HEK293T (cell line): ENCODE measurements at regions not wholly inside any gene's neighbourhood (a gene's known extent, or its start where the extent isn't known, plus 50 kb on each side); places are given as distances from the start of the nearest gene placed in this dataset.

ENCODE experiments used
- CTCF ChIA-PET: fragments of 350-600 bp; formaldehyde crosslinking; extraction: SDS; loops from one replicate; lab custom pipeline; 2021; ENCODE audit warnings: antibody characterized with exemption, inconsistent platforms; lab: Yijun Ruan, JAX
- POLR2A ChIA-PET: fragments of 350-600 bp; formaldehyde crosslinking; extraction: SDS; loops from one replicate; lab custom pipeline; 2020; ENCODE audit warnings: antibody characterized with exemption, inconsistent platforms; lab: Yijun Ruan, JAX
- DNase-seq: peaks from one replicate; pipeline ENCODE4 v3.0.0; 2012; ENCODE audit warnings: mixed read lengths; ENCODE audit errors: extremely low spot score
- ARNT ChIP-seq: fragments of 450-650 bp; IDR thresholded peaks from 2 replicates; pipeline ENCODE4 v1.6.1; 2017; ENCODE audit warnings: mild to moderate bottlenecking
- BHLHE40 ChIP-seq: fragments of 450-650 bp; IDR thresholded peaks from 2 replicates; pipeline ENCODE4 v1.6.1; 2016; ENCODE audit warnings: mild to moderate bottlenecking, moderate library complexity, borderline replicate concordance
- CTBP1 ChIP-seq: fragments of 450-650 bp; IDR thresholded peaks from 2 replicates; pipeline ENCODE4 v1.6.1; 2016; ENCODE audit warnings: borderline replicate concordance
- ELF4 ChIP-seq: fragments of 450-650 bp; IDR thresholded peaks from 2 replicates; pipeline ENCODE4 v1.6.1; 2017; ENCODE audit warnings: antibody characterized with exemption
- FOXA1 ChIP-seq: fragments of 450-650 bp; IDR thresholded peaks from 2 replicates; pipeline ENCODE4 v1.6.1; 2016; ENCODE audit warnings: mild to moderate bottlenecking
- FOXK2 ChIP-seq: fragments of 450-650 bp; IDR thresholded peaks from 2 replicates; pipeline ENCODE4 v1.6.1; 2016; ENCODE audit warnings: mild to moderate bottlenecking
- FOXM1 ChIP-seq: fragments of 450-650 bp; IDR thresholded peaks from 2 replicates; pipeline ENCODE4 v1.6.1; 2017; ENCODE audit warnings: mild to moderate bottlenecking, borderline replicate concordance
- HDGF ChIP-seq: fragments of 450-650 bp; IDR thresholded peaks from 2 replicates; pipeline ENCODE4 v1.6.1; 2017; ENCODE audit warnings: antibody characterized with exemption, borderline replicate concordance
- L3MBTL2 ChIP-seq: fragments of 450-650 bp; conservative IDR thresholded peaks from 2 replicates; pipeline ENCODE4 v1.6.1; 2016; ENCODE audit warnings: mild to moderate bottlenecking
- LEF1 ChIP-seq: fragments of 450-650 bp; IDR thresholded peaks from 2 replicates; pipeline ENCODE4 v1.6.1; 2017; ENCODE audit warnings: mild to moderate bottlenecking, borderline replicate concordance
- NFRKB ChIP-seq: fragments of 450-650 bp; IDR thresholded peaks from 2 replicates; pipeline ENCODE4 v1.6.1; 2016; ENCODE audit warnings: mild to moderate bottlenecking, moderate library complexity
- PKNOX1 ChIP-seq: fragments of 450-650 bp; IDR thresholded peaks from 2 replicates; pipeline ENCODE4 v1.6.1; 2016
- SP1 ChIP-seq: fragments of 450-650 bp; IDR thresholded peaks from 2 replicates; pipeline ENCODE4 v1.6.1; 2017
- SUZ12 ChIP-seq: fragments of 450-650 bp; IDR thresholded peaks from 2 replicates; pipeline ENCODE4 v1.6.1; 2016; ENCODE audit warnings: mild to moderate bottlenecking
- TARDBP ChIP-seq: fragments of 450-650 bp; IDR thresholded peaks from 2 replicates; pipeline ENCODE4 v1.6.1; 2016
- ZNF384 ChIP-seq: fragments of 450-650 bp; IDR thresholded peaks from 2 replicates; pipeline ENCODE4 v1.6.1; 2016

GRCh38 chr10:129325893-129326292 is 141.1 kb upstream of the MGMT start:
- TF ChIP-seq ZNF384 (no peak), BHLHE40 (no peak), ELF4 (no peak), HDGF (no peak), LEF1 (no peak), PKNOX1 (no peak), SUZ12 (no peak), L3MBTL2 (no peak), CTBP1 (no peak), FOXK2 (no peak), ARNT (no peak)
- ChIA-PET CTCF (interaction anchor here (0.7 kb wide), 1 partner anchor 41 kb away, joined by 3 read pairs; no protein-coding TSS in a partner anchor), POLR2A (no interaction called here)
- no peak for DNase-seq

GRCh38 chr10:129328546-129328945 is 138.5 kb upstream of the MGMT start:
- DNase-seq: no peak
- TF ChIP-seq HDGF (no peak), FOXK2 (no peak), NFRKB (no peak)
- ChIA-PET CTCF (no interaction called here), POLR2A (no interaction called here)

GRCh38 chr10:129329385-129330055 is 137.5 kb upstream of the MGMT start:
- TF ChIP-seq NFRKB: no peak
- no peak for TF ChIP-seq SUZ12
- TF ChIP-seq ARNT: no peak
- TF ChIP-seq L3MBTL2: no peak
- TF ChIP-seq LEF1: no peak
- no peak for TF ChIP-seq FOXA1
- TF ChIP-seq ZNF384: no peak
- no peak for TF ChIP-seq ELF4
- no peak for TF ChIP-seq PKNOX1
- no peak for TF ChIP-seq FOXM1
- TF ChIP-seq HDGF: no peak
- no peak for TF ChIP-seq SP1
- TF ChIP-seq BHLHE40: no peak
- TF ChIP-seq TARDBP: no peak
- no peak for TF ChIP-seq CTBP1
- POLR2A ChIA-PET: no interaction called here
- DNase-seq: no peak
- CTCF ChIA-PET: no interaction called here

GRCh38 chr10:129330211-129330610 is 136.8 kb upstream of the MGMT start:
- no peak for DNase-seq
- ChIA-PET POLR2A (no interaction called here), CTCF (no interaction called here)
- no peak for TF ChIP-seq SUZ12

- TF ChIP-seq ELF4: no peak
- no peak for TF ChIP-seq ZNF384
- no peak for TF ChIP-seq LEF1
- no peak for TF ChIP-seq FOXA1
- TF ChIP-seq HDGF: no peak
- TF ChIP-seq SP1: no peak
- no peak for TF ChIP-seq BHLHE40
- TF ChIP-seq FOXM1: no peak
- TF ChIP-seq PKNOX1: no peak
- TF ChIP-seq SUZ12: no peak
- TF ChIP-seq L3MBTL2: no peak
- TF ChIP-seq CTBP1: no peak
- no peak for TF ChIP-seq TARDBP
- TF ChIP-seq ARNT: no peak
- no peak for DNase-seq
- CTCF ChIA-PET: no interaction called here
- POLR2A ChIA-PET: no interaction called here
Measured at GRCh38 chr10:129331207-129331838, 135.7 kb upstream of the MGMT start.

GRCh38 chr10:129331839-129332220 is 135.2 kb upstream of the MGMT start:
- POLR2A ChIA-PET: no interaction called here
- CTCF ChIA-PET: no interaction called here
- no peak for DNase-seq
- no peak for TF ChIP-seq ARNT
- no peak for TF ChIP-seq SUZ12
- TF ChIP-seq FOXA1: no peak
- TF ChIP-seq L3MBTL2: no peak
